ENCODE measurements at regions not wholly inside any gene's neighbourhood (a gene's known extent, or its start where the extent isn't known, plus 50 kb on each side); places are given as distances from the start of the nearest gene placed in this dataset.

GRCh38 chr2:16323551-16324543, 341.8 kb downstream of the CYRIA start:
- no peak for TF ChIP-seq POLR2A (IDR thresholded peaks at IDR 0.05)
- TF ChIP-seq, protein P1, sequence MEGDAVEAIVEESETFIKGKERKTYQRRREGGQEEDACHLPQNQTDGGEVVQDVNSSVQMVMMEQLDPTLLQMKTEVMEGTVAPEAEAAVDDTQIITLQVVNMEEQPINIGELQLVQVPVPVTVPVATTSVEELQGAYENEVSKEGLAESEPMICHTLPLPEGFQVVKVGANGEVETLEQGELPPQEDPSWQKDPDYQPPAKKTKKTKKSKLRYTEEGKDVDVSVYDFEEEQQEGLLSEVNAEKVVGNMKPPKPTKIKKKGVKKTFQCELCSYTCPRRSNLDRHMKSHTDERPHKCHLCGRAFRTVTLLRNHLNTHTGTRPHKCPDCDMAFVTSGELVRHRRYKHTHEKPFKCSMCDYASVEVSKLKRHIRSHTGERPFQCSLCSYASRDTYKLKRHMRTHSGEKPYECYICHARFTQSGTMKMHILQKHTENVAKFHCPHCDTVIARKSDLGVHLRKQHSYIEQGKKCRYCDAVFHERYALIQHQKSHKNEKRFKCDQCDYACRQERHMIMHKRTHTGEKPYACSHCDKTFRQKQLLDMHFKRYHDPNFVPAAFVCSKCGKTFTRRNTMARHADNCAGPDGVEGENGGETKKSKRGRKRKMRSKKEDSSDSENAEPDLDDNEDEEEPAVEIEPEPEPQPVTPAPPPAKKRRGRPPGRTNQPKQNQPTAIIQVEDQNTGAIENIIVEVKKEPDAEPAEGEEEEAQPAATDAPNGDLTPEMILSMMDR (IDR thresholded peaks at IDR 0.05) = no peak

All from gastroesophageal sphincter (tissue), 3 donors.